Neural progenitor cell (in vitro differentiated cells): ENCODE measurements at regions not wholly inside any gene's neighbourhood (a gene's known extent, or its start where the extent isn't known, plus 50 kb on each side); places are given as distances from the start of the nearest gene placed in this dataset.

Source experiments
- CTCF ChIP-seq: fragments of 200-600 bp; sonication (generic); IDR thresholded peaks from 2 replicates; pipeline ENCODE4 v1.5.1; 2017; ENCODE audit warnings: antibody characterized with exemption, mild to moderate bottlenecking
- EZH2phosphoT487 ChIP-seq: fragments of 200-600 bp; sonication (generic); IDR thresholded peaks from 2 replicates; pipeline ENCODE4 v1.6.1; 2017; ENCODE audit warnings: antibody characterized with exemption

GRCh38 chr16:25627641-25628040, 64.1 kb upstream of the HS3ST4 start:
- no peak for TF ChIP-seq CTCF
- no peak for TF ChIP-seq EZH2phosphoT487
